Parathyroid adenoma (tissue), 2 donors: ENCODE measurements at regions not wholly inside any gene's neighbourhood (a gene's known extent, or its start where the extent isn't known, plus 50 kb on each side); places are given as distances from the start of the nearest gene placed in this dataset.

Experiments used
- H2AFZ ChIP-seq: fragments of 300-600 bp; sonication (generic); one replicate; pipeline ENCODE4 v1.7.0; 2017; ENCODE audit warnings: antibody characterized with exemption, mild to moderate bottlenecking
- H3K27ac ChIP-seq: fragments of 300-600 bp; sonication (generic); one replicate; pipeline ENCODE4 v1.7.0; 2017
- H3K27me3 ChIP-seq: fragments of 300-600 bp; sonication (generic); one replicate; pipeline ENCODE4 v1.7.0; 2017; ENCODE audit warnings: low read length; ENCODE audit not compliant: control insufficient read depth, insufficient read depth
- H3K36me3 ChIP-seq: fragments of 300-600 bp; sonication (generic); one replicate; pipeline ENCODE4 v1.7.0; 2017; ENCODE audit warnings: low read length; ENCODE audit not compliant: control insufficient read depth, insufficient read depth
- H3K4me1 ChIP-seq: fragments of 300-600 bp; sonication (generic); one replicate; pipeline ENCODE4 v1.7.0; 2017; ENCODE audit warnings: control low read depth
- H3K4me2 ChIP-seq: fragments of 300-600 bp; sonication (generic); one replicate; pipeline ENCODE4 v1.7.0; 2017; ENCODE audit warnings: low read length
- H3K4me3 ChIP-seq: fragments of 300-600 bp; sonication (generic); one replicate; pipeline ENCODE4 v1.7.0; 2017; ENCODE audit warnings: low read depth, low read length
- H3K79me2 ChIP-seq: fragments of 300-600 bp; sonication (generic); one replicate; pipeline ENCODE4 v1.7.0; 2017; ENCODE audit warnings: control low read depth
- H3K9ac ChIP-seq: fragments of 300-600 bp; sonication (generic); one replicate; pipeline ENCODE4 v1.7.0; 2017; ENCODE audit warnings: mild to moderate bottlenecking
- H3K9me3 ChIP-seq: fragments of 300-600 bp; sonication (generic); one replicate; pipeline ENCODE4 v1.7.0; 2017; ENCODE audit warnings: low read length; ENCODE audit not compliant: control insufficient read depth
- CTCF ChIP-seq: fragments of 300-600 bp; sonication (generic); IDR thresholded peaks from one replicate; pipeline ENCODE4 v1.7.0; 2017; ENCODE audit warnings: antibody characterized with exemption, mild to moderate bottlenecking
- donor health status: primary hyperparathyroidism.

- Histone ChIP-seq H3K36me3 (no peaks in the 10 kb centered on the region), H3K9ac (no peak overlapping the region), H3K4me1 (no peaks in the 10 kb centered on the region), H3K4me3 (no peak overlapping the region), H3K27me3 (no peaks in the 10 kb centered on the region), H3K27ac (no peak overlapping the region), H3K79me2 (no peaks in the 10 kb centered on the region), H3K9me3 (no peaks in the 10 kb centered on the region), H2AFZ (no peak overlapping the region), H3K4me2 (no peak overlapping the region)
- no peak for TF ChIP-seq CTCF
Measured at GRCh38 chr4:185895351-185895750, 83.4 kb upstream of the SORBS2 start.

- H3K36me3 ChIP-seq = no peaks in the 10 kb centered on the region
- H3K9me3 ChIP-seq = no peaks in the 10 kb centered on the region
- no peak overlapping the region for H2AFZ ChIP-seq
- H3K4me3 ChIP-seq = no peak overlapping the region
- TF ChIP-seq CTCF = no peak
- no peaks in the 10 kb centered on the region for H3K4me1 ChIP-seq
- no peak overlapping the region for H3K27ac ChIP-seq
- no peaks in the 10 kb centered on the region for H3K79me2 ChIP-seq
- H3K4me2 ChIP-seq = no peak overlapping the region
- no peak overlapping the region for H3K9ac ChIP-seq
- no peaks in the 10 kb centered on the region for H3K27me3 ChIP-seq
Measured at GRCh38 chr4:185895866-185896265, 83.9 kb upstream of the SORBS2 start.

GRCh38 chr4:185896817-185897488 lies 85.0 kb upstream of the SORBS2 start:
- Histone ChIP-seq H3K4me1 (no peaks in the 10 kb centered on the region), H3K4me2 (no peak overlapping the region), H3K79me2 (no peaks in the 10 kb centered on the region), H2AFZ (no peak overlapping the region), H3K4me3 (no peak overlapping the region), H3K27ac (no peak overlapping the region), H3K27me3 (no peaks in the 10 kb centered on the region), H3K36me3 (no peaks in the 10 kb centered on the region), H3K9me3 (no peaks in the 10 kb centered on the region), H3K9ac (no peak overlapping the region)
- TF ChIP-seq CTCF = no peak

GRCh38 chr4:185898413-185898812 lies 86.4 kb upstream of the SORBS2 start:
- Histone ChIP-seq H3K79me2 (no peaks in the 10 kb centered on the region), H3K27ac (no peak overlapping the region), H3K9ac (no peak overlapping the region), H3K9me3 (no peaks in the 10 kb centered on the region), H3K4me2 (no peak overlapping the region), H3K36me3 (no peaks in the 10 kb centered on the region), H3K4me1 (no peaks in the 10 kb centered on the region), H2AFZ (no peak overlapping the region), H3K4me3 (no peak overlapping the region), H3K27me3 (no peaks in the 10 kb centered on the region)
- TF ChIP-seq CTCF = no peak

GRCh38 chr4:185899833-185900232 lies 87.8 kb upstream of the SORBS2 start:
- no peaks in the 10 kb centered on the region for H3K36me3 ChIP-seq
- H3K4me1 ChIP-seq = no peaks in the 10 kb centered on the region
- no peak overlapping the region for H2AFZ ChIP-seq
- no peak overlapping the region for H3K9ac ChIP-seq
- H3K27me3 ChIP-seq = no peaks in the 10 kb centered on the region
- H3K4me2 ChIP-seq = no peak overlapping the region
- H3K79me2 ChIP-seq = no peaks in the 10 kb centered on the region
- no peak for TF ChIP-seq CTCF
- H3K27ac ChIP-seq = no peak overlapping the region
- no peak overlapping the region for H3K4me3 ChIP-seq
- no peaks in the 10 kb centered on the region for H3K9me3 ChIP-seq
